Embryonic facial prominence (tissue), 1 donor: ENCODE measurements at regions not wholly inside any gene's neighbourhood (a gene's known extent, or its start where the extent isn't known, plus 50 kb on each side); places are given as distances from the start of the nearest gene placed in this dataset.

Source experiments
- DNase-seq: peaks from one replicate; pipeline ENCODE4 v3.0.0-alpha.2; 2016; ENCODE audit errors: extremely low spot score

GRCh38 chr17:79153367-79154130, 78.9 kb downstream of the ENGASE start:
- no peak for DNase-seq

DNA sequence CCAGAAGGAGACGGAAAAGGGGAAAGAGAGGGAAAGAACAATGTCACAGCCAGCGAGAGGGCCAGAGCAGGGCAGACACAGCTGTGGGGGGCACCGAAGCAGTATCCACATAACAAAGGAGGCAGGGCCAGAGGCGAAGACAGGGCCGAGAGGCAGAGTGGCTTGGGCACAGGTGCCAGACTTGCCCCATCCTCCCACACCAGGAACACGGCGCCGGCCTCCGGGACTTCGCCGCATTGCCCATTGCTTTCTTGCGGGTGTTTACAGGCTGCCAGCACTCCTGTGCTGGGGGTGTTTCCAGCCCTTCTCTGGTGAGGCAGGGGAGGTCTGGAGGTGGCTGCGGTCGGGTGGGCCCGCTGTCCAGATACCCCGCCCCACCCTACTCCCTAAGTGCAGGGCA, 78.0 kb downstream of the ENGASE start:
- no peak for DNase-seq

DNA sequence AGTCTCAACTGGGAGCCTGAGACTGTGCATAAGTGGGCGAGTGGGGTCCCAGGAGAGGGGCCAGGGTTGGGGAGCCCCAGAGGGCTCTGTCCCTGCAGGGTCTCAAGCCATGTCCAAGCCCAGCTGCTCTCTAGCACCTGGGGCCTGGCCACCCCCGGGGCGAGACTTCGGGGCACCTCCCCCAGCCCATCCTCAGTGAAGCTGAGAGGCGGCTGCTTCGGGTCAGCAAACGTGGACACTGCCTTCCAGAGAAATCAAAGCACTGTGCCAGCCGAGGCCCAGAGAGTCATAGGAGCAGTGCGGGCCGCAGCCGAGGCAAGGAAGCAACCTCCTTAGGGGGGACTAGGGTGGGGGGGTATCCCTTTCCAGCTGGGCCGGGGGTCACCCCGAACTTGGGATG, 77.5 kb downstream of the ENGASE start:
- DNase-seq = no peak

- no peak for DNase-seq
Observed at GRCh38 chr17:79150799-79151198, 76.2 kb downstream of the ENGASE start.

DNA sequence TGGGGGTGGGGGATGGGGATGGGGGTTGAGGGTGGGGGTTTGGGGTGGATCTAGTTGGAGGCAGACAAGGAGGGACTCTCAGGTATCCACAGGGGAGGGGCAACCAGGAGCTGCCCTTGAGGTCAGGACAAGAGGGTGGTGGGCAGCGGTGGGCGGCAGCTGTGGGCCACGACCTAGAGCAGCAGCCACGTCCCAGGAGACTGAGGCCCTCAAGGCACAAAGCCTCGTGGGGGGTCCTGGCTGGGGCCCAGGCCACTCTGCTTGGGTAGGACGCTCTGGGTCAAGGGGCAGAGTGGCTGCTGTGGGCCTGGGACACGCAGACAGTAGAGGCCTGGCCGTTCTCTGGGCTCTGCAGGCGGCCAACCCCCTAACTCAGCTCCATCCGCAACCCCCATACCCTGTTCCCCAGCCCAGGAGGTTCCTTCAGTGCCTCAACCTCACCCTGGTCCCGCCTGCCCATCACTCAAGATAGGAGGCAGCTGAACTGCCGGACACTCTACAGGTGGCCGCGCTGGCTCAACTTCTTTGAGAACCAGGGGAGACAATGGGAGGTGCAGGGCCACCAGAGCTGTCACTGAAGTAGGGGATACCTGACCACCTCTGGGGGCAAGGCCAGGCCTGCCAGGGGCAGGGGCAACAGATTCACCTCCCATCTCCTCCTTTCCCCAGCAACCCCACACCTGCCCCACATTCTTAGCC, 75.6 kb downstream of the ENGASE start:
- DNase-seq = no peak

DNA sequence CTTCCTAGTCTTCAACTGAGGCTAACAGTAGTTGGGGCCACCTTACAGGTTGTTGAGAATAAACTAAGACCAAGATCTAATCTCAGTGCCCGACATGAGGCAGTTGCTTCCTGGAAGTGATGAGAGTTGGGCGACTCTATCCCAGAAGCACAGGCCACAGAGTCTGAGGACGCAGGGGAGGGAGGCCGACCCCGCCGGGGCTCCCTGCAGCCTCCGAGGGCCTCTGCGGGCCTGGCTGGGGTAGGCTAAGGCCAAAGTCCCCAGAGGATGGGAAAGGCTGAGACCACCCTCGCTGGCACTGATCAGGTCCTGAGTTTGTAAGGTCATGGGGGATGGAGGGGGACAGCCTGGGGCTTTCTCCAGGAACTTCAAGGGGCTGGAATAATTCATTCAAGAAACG, 74.0 kb downstream of the ENGASE start:
- DNase-seq = no peak

DNA sequence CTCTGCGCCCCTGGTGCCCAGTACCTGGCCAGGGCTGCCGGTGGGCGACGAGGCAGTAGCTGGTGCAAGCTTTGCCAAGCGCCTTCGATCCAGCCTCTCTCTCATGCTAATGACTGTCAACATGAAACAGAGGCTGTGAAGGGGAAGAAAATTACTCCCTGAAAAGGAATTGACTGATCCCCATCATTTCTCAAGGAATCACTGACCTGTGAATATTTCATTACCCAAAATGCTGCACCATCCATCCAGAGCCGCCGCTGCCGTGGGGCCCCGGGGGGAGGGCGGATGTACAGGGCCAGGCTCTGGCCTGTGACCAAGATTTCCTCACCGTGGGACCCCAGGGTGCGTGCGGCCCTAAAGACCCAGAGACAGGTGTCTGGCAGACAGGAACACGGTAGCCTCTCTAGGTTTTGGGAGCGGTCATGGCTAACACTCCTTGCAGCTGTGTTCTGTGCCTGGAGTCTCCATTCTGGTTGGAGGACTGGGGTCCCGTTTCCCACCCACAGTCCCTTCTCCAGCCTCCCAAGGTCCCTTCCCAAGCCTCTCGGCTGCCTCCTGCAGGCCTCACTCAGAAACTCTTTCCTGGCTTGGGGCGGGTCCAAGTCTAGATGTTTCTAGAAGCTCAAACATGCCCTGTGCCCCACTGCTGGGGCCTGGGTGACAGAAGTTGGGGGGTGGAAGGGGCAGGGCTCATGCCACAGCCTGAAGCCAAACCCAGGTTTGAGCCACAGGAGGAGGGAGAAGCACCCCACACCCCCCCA, 73.3 kb downstream of the ENGASE start:
- no peak for DNase-seq

DNA sequence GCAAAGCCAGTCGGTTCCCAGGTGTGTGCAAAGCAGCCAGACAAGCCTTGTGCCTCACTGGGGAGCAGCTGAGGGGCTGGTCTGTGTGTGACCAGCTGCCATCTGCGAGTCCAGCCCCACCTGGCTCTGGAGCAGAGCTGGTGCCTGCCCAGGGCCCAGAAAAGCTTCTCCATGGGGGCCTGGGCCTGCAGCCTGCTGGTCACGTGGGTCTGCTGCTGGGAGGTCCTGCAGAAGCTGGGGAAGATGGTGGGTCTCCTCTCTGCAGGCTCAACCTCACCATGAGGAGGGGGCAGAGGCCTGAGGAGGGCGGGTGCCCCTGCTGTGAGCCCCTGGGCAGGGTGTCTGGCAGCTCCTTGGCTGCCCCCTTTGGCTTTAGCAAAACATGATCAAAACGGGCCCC, 71.9 kb downstream of the ENGASE start:
- no peak for DNase-seq

DNA sequence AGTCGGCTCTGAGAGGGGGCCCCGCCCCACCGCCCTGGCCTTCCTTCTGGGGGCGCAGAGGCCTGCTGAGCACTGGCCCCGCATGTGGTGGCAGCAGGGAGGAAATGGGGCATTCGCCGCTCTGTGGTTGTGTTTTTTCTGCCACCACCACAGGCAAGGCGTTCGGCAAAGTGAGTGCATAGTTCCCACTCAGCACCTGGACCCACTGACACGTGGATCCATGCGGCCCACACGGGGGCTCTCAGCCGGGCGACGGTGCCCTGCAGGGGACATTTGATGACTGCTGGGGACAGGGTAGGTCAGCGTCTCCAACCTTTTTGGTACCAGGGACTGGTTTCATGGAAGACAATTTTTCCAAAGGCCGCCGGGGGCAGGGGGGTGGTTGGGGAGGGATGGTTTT, 70.9 kb downstream of the ENGASE start:
- DNase-seq = no peak

- DNase-seq = no peak
Observed at GRCh38 chr17:79144133-79144532, 69.5 kb downstream of the ENGASE start.

GRCh38 chr17:79142375-79142774, 67.8 kb downstream of the ENGASE start:
- no peak for DNase-seq

GRCh38 chr17:79141578-79142355, 67.1 kb downstream of the ENGASE start:
- DNase-seq = no peak

DNA sequence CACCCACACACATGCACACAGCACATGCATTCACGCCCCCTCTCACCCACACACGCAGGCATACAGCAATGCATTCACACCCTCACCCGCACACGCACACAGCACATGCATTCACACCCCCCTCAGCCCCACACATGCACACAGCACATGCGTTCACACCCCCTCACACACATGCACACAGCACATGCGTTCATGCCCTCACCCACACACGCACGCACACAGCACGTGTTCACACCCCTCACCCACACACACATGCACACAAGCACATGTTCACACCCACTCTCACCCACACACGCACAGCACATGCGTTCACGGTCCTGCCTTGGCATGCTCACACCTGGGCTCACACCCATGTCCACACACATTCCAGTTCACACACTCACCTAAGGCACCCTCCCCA, 64.2 kb downstream of the ENGASE start:
- no peak for DNase-seq

- no peak for DNase-seq
Observed at GRCh38 chr17:79137789-79138165, 63.2 kb downstream of the ENGASE start.

DNA sequence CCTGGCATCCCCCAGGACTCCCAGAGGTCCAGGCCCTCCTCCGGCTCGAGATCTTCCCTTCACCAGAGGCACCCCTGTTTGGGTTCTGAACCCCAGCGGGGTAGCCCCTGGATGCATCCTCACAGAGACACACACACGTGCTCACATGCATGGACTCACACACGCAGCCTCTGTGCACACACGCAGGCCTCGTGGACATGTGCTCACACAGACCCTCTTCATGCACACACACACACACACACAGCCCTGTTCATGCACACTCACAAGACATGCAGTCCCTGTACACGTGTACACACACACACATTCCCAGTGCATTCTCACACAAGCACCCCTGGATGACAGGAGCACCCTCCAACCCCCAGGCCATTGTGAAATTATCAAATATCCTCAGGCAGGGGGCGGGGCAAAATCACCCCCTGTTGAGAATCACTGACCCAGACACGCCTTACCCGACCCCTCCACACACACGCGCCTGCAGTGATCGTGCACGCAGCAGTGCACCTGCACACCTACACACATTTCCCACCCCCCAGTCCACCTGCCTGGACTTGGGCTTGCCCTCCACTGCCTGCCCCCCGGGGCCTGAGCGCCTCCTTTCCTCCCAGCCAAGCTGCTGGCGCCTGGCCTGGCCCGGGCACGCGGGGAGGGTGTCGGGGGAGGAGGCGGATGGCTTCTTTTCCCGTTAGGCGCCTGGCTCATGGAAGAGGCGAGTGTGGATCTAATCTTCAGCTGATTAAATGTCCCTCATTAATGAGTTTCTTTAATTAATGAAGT, 62.6 kb downstream of the ENGASE start:
- no peak for DNase-seq

DNA sequence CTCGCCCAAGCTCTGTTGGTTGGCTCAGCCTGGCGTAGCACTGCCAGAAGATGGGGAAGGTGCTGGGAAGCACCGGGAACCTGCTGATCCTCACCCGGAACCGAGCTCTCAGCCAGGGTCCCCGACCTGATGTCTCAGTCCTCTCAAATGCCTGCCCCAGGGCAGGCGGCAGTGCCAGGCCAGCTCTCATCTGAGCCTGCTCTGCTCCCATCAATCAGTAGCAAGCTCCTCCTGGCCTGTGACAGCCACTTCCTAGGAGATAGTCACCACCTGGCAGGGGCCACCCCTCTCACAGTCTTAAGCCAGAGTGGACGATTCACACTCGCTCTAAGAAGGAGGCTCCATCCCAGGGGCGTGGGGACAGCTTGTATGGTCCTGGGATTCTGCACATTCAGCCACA, 62.0 kb downstream of the ENGASE start:
- DNase-seq = no peak
